C4-2B (cell line): ENCODE measurements at regions not wholly inside any gene's neighbourhood (a gene's known extent, or its start where the extent isn't known, plus 50 kb on each side); places are given as distances from the start of the nearest gene placed in this dataset.
"Not testable (repeated sequence)": the region's sequence is repeated elsewhere in the genome, so short reads cannot be mapped to it uniquely, and the experiment has no call there.

ENCODE experiments used
- H3K27ac ChIP-seq: fragments of 450-650 bp; 2 replicates; pipeline ENCODE4 v1.5.1; 2017
- ZFX ChIP-seq: fragments of 450-650 bp; IDR thresholded peaks from 2 replicates; pipeline ENCODE4 v1.6.1; 2017
- TF ChIP-seq, protein P1 (sequence below): fragments of 450-650 bp; conservative IDR thresholded peaks from 2 replicates; pipeline ENCODE4 v1.5.1; 2017; ENCODE audit warnings: mild to moderate bottlenecking

DNA sequence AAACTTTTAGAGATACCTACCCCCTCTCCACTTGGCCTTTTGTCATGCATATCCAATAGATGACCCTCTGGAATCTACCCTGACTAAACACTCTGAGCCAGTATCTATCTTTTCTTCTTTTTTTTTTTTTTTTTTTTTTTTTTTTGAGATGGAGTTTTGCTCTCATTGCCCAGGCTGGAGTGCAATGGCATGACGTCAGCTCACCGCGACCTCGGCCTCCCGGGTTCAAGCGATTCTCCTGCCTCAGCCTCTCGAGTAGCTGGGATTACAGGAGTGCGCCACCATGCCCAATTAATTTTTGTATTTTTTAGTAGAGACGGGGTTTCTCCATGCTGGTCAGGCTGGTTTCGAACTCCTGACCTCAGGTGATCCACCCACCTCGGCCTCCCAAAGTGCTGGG, 50.8 kb upstream of the GRIN2B start:
- H3K27ac ChIP-seq, result not testable (repeated sequence)

DNA sequence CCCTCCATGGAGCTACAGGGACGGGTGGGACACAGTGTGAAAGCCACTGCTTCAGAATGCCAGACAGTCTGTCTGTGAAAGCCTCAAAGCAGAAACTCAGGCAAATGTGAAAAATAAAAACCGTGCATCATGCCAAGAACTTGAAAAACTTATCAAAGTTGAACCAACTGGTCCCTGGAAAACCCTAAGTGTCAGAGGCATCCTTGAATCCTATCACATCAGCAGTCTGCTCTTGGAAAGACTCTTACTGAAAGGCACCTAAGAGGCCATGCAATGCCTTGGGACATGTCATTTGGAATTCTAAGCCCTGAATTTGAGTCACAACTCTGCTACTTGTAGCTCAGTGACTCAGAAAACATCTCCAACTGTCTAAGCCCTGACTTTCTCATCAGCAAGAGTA, 62.4 kb upstream of the GRIN2B start:
- H3K27ac ChIP-seq, result no peak overlapping the region
- TF ChIP-seq, protein P1, sequence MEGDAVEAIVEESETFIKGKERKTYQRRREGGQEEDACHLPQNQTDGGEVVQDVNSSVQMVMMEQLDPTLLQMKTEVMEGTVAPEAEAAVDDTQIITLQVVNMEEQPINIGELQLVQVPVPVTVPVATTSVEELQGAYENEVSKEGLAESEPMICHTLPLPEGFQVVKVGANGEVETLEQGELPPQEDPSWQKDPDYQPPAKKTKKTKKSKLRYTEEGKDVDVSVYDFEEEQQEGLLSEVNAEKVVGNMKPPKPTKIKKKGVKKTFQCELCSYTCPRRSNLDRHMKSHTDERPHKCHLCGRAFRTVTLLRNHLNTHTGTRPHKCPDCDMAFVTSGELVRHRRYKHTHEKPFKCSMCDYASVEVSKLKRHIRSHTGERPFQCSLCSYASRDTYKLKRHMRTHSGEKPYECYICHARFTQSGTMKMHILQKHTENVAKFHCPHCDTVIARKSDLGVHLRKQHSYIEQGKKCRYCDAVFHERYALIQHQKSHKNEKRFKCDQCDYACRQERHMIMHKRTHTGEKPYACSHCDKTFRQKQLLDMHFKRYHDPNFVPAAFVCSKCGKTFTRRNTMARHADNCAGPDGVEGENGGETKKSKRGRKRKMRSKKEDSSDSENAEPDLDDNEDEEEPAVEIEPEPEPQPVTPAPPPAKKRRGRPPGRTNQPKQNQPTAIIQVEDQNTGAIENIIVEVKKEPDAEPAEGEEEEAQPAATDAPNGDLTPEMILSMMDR, result no peak
- no peak for TF ChIP-seq ZFX

DNA sequence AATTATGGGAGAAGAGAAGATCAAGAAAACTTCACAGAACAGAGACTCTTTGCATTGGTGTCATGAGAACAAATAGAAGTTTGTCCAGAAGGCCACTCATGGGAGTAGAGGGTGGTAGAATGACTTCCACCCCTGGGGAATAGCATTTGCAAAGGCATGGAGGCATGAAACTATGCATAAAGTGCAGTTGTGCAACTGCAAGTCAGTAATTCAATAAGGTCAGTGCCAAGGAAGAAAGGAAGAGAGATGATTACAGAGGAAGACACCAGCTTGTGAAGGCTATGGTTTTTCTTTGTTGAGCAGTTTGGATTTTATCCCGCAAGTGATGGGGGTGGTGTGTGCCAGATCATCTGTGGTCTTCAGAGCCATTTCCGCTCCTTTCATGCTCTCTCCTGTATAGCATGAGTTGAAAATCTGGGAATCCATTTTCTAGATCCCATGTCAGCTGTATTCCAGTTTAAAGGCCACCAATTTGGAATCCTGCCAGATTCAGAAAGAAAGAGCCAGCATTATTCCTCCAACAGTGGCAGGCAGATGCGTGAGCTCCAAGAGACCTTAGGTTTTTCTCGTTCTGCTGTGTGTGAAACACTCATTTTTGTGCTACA, 67.6 kb upstream of the GRIN2B start:
- H3K27ac ChIP-seq, result no peak overlapping the region
- TF ChIP-seq ZFX, result no peak
- TF ChIP-seq, protein P1, result no peak

DNA sequence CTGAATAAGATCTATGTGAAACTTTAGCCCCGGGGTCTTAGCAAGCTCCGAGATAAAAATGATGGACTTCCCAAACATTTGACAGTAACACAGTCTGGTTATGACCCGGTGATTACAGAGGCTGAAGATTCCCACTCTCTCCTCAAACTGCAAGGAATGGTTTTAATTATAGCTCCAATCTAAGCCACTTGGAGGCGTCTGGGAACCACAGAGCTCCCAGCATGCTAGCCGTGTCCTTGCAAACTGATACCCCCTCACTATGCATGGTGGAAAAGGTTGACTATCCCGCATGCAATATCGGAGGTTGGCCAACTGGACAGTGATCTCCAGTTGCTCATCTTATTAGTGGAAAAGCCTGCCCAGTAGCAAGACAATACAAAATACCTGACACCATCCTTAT, 76.5 kb upstream of the GRIN2B start:
- TF ChIP-seq, protein P1, result no peak
- no peak for TF ChIP-seq ZFX
- H3K27ac ChIP-seq, result no peak overlapping the region

DNA sequence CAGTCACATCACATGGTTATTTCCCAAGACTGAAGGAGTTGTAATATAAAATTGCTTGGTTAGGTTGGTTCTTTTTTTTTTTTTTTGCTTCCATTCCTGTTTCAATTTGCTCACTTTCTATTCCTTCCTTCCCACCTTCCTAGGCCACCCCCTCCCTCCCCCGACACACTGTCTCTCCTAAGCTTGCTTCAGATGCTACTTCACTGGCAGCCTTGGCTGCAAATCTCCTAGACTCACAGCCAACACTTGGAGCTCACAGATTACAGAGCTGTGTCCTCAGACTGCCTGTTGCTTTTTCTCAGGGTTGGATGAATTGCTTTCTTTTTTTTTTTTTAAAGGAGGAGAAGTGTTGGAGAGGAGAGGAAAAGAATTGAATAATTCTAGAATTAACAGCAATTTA, 77.3 kb upstream of the GRIN2B start:
- no peak for TF ChIP-seq ZFX
- TF ChIP-seq, protein P1, result no peak
- no peak overlapping the region for H3K27ac ChIP-seq

DNA sequence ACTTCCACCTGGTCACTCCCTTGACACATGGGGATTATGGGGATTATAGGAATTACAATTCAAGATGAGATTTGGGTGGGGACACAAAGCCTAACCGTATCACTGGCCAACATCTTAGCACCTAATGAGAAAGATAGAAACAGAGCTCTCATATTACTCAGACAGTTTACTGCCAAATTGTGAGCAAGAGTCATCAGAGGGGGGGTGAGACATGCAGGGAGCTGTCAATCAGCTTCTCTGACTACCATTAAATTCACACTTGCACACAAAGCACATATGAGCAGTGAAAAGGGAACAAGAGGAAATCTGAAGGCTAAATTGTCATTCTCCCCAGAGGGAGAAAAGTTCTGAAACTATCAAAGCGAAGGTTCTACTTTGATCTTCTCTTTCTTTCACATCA, 78.1 kb upstream of the GRIN2B start:
- no peak overlapping the region for H3K27ac ChIP-seq
- TF ChIP-seq ZFX, result no peak

DNA sequence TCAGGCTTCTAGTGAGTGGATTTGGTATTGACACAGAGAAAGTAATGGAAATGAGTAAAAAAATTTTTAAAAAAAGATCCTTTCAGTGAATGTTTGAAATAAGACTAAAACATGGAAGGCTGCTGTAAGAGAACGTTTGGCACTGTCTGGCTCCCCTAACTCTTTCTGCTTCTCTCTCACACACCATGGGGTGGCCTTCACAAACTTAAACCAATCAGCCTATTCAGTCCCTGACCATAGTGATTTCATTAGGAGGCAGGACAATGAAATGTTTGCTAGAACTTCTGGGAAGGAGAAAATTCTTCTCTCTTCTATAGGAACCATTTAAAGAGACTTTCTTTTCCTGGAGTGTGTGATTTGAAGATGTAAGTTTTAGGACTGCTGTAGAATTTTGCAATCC, 84.2 kb upstream of the GRIN2B start:
- TF ChIP-seq ZFX, result no peak
- TF ChIP-seq, protein P1, result no peak
- H3K27ac ChIP-seq, result no peak overlapping the region

DNA sequence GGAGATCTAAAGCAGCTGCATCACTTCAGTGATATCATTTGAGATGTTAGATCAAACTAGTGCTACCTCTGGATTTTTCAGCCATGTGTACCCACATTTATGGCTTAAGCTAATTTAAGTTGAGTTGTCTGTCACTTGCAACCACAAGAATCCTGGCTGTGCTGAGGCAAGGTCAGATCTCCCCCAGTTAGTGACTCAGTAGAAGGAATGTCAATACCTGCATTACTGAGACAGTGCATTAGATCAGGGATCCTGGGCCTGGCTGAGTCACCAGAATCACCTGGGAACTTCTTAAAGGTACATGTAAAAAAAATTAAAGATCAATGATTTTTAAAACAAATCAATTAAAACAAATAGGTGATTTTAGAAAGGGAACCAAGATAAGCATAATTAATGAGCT, 84.6 kb upstream of the GRIN2B start:
- no peak overlapping the region for H3K27ac ChIP-seq
- TF ChIP-seq ZFX, result no peak
- TF ChIP-seq, protein P1, result no peak
